ENCODE measurements at regions not wholly inside any gene's neighbourhood (a gene's known extent, or its start where the extent isn't known, plus 50 kb on each side); places are given as distances from the start of the nearest gene placed in this dataset.
A peak's percentile ranks its signal among the peaks of the same experiment; 100 is the strongest.

DNA sequence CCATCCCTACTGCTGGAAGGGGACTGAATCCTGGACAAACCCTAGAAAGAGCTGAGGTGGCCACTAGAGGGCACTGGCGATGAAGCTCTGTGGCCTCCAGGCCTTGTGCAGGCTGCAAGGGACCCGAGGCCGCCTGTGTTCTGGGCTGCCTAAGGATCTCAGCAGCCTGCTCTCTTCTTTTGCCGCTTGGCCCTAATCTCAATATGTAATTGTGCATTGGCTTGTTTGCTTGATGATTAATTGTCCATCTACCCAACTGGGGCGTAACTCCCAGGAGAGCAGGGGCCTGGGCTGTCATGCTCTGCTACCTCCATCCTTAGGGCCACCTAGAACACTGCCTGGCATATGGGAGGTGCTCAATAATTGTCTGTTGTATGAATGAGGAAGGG is 73.8 kb downstream of the SYNE3 start:
- no TSS peak for BruUV-seq (replicated peaks)
- DNase-seq (ENCODE audit: low spot score) (peak; percentile 66), FAIRE-seq (peak; percentile 67), ATAC-seq (peak; percentile 90)
- H3K9me3 ChIP-seq (ENCODE audit: low read length) = no peaks in the 10 kb centered on the region
- ChIA-PET CTCF (ENCODE audit: low intra/inter-chr PET ratio, low total read pairs) (interaction anchor here (0.9 to 3.3 kb wide), 5 partner anchors 9 to 118 kb away, joined by 3 to 18 read pairs (median 5); no protein-coding TSS in a partner anchor), POLR2A (interaction anchor here (1.1 to 6.6 kb wide), 7 partner anchors 10 to 108 kb away, joined by 3 to 104 read pairs (median 6); partner anchors contain the start of gene GLRX5)
- no peak overlapping the region for H3K4me2 ChIP-seq (ENCODE audit: low read depth, low read length)
- H3K4me1 ChIP-seq (ENCODE audit: insufficient read depth, low read length) = peaks cover 45% of the 10 kb centered on the region
- no peaks in the 10 kb centered on the region for H3K79me2 ChIP-seq (ENCODE audit: insufficient read depth, low read length)
- in situ Hi-C loops (cut with HindIII; ENCODE audit: extremely low pct_ligation_motif_present, low pct_unique_long_range_greater_than_20kb) = loop anchor here (5.0 kb wide), 1 partner anchor 90 kb away; no protein-coding TSS in a partner anchor
- 31% methylated on average over 2 of the region's 5 CpGs for WGBS (ENCODE audit: low lambda C conversion rate)
- peak overlapping the region; percentile 80 for H3K27ac ChIP-seq (ENCODE audit: extremely low read length, insufficient read depth, low read length)
- no peak overlapping the region for H2AFZ ChIP-seq (ENCODE audit: low read length)
- no peak overlapping the region for H3K9ac ChIP-seq (ENCODE audit: insufficient read depth, low read depth, low read length)
- H3K27me3 ChIP-seq (ENCODE audit: control insufficient read depth in 1 of 2, insufficient read depth in 2 of 2, low read length in 2 of 2) = no peaks in the 10 kb centered on the region
- H4K20me1 ChIP-seq (ENCODE audit: insufficient read depth, low read length) = no peaks in the 10 kb centered on the region
- H3K36me3 ChIP-seq (replicated peaks in 1 of 2; ENCODE audit: control insufficient read depth in 1 of 2, insufficient read depth in 2 of 2, low read length in 2 of 2) = peaks cover 0 to 14% of the 10 kb centered on the region in 2 experiments; a peak in 2 of 5 replicates
- H3K4me3 ChIP-seq (replicated peaks in 1 of 3; ENCODE audit: insufficient read depth in 1 of 3, low read depth in 2 of 3, low read length in 3 of 3) = no peak overlapping the region
- intact Hi-C loops (cut with micrococcal nuclease; ENCODE audit: unreplicated experiment) = loop anchor here (1.0 kb wide), 1 partner anchor 85 kb away; no protein-coding TSS in a partner anchor
- no peak for TF ChIP-seq ISL2 (CRISPR knock-in tag; IDR thresholded peaks at IDR 0.05)
- TF ChIP-seq, protein P1, sequence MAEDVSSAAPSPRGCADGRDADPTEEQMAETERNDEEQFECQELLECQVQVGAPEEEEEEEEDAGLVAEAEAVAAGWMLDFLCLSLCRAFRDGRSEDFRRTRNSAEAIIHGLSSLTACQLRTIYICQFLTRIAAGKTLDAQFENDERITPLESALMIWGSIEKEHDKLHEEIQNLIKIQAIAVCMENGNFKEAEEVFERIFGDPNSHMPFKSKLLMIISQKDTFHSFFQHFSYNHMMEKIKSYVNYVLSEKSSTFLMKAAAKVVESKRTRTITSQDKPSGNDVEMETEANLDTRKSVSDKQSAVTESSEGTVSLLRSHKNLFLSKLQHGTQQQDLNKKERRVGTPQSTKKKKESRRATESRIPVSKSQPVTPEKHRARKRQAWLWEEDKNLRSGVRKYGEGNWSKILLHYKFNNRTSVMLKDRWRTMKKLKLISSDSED (CRISPR knock-in tag; IDR thresholded peaks at IDR 0.05) = no peak
- TF ChIP-seq, protein P2, sequence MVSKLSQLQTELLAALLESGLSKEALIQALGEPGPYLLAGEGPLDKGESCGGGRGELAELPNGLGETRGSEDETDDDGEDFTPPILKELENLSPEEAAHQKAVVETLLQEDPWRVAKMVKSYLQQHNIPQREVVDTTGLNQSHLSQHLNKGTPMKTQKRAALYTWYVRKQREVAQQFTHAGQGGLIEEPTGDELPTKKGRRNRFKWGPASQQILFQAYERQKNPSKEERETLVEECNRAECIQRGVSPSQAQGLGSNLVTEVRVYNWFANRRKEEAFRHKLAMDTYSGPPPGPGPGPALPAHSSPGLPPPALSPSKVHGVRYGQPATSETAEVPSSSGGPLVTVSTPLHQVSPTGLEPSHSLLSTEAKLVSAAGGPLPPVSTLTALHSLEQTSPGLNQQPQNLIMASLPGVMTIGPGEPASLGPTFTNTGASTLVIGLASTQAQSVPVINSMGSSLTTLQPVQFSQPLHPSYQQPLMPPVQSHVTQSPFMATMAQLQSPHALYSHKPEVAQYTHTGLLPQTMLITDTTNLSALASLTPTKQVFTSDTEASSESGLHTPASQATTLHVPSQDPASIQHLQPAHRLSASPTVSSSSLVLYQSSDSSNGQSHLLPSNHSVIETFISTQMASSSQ (IDR thresholded peaks at IDR 0.05; ENCODE audit: low read depth) = no peak
- TF ChIP-seq, protein P2 (CRISPR knock-in tag; IDR thresholded peaks at IDR 0.05; ENCODE audit: borderline replicate concordance) = no peak
- no peak for TF ChIP-seq ZNF772 (CRISPR knock-in tag; IDR thresholded peaks at IDR 0.05)
- TF ChIP-seq GABPB1 (CRISPR knock-in tag; IDR thresholded peaks at IDR 0.05) = peak; percentile 20; the same call in 1 of the 2 replicates
- 0 out of 2 replicates have a peak, but pooled peaks have one; percentile 16 for TF ChIP-seq ZBTB21 (CRISPR knock-in tag; IDR thresholded peaks at IDR 0.05)
- peak; percentile 23; the same call in 1 of the 2 replicates for TF ChIP-seq ZNF331 (CRISPR knock-in tag; IDR thresholded peaks at IDR 0.05)
- TF ChIP-seq SIX1 (CRISPR knock-in tag; IDR thresholded peaks at IDR 0.05; ENCODE audit: borderline replicate concordance) = no peak
- TF ChIP-seq, protein P3, sequence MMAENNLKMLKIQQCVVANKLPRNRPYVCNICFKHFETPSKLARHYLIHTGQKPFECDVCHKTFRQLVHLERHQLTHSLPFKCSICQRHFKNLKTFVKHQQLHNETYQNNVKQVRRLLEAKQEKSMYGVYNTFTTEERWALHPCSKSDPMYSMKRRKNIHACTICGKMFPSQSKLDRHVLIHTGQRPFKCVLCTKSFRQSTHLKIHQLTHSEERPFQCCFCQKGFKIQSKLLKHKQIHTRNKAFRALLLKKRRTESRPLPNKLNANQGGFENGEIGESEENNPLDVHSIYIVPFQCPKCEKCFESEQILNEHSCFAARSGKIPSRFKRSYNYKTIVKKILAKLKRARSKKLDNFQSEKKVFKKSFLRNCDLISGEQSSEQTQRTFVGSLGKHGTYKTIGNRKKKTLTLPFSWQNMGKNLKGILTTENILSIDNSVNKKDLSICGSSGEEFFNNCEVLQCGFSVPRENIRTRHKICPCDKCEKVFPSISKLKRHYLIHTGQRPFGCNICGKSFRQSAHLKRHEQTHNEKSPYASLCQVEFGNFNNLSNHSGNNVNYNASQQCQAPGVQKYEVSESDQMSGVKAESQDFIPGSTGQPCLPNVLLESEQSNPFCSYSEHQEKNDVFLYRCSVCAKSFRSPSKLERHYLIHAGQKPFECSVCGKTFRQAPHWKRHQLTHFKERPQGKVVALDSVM (CRISPR knock-in tag; IDR thresholded peaks at IDR 0.05) = no peak
- peak; percentile 54 for TF ChIP-seq GATAD2A (CRISPR knock-in tag; IDR thresholded peaks at IDR 0.05)
- no peak for TF ChIP-seq ZNF546 (CRISPR knock-in tag; conservative IDR thresholded peaks at IDR 0.05)
- TF ChIP-seq ATF7-NPFF (CRISPR knock-in tag; IDR thresholded peaks at IDR 0.05; ENCODE audit: low read depth) = no peak
- no peak for TF ChIP-seq CENPX (CRISPR knock-in tag; IDR thresholded peaks at IDR 0.05)
- no peak for TF ChIP-seq ZNF382 (CRISPR knock-in tag; IDR thresholded peaks at IDR 0.05; ENCODE audit: borderline replicate concordance)
- no peak for TF ChIP-seq FOXA3 (CRISPR knock-in tag; IDR thresholded peaks at IDR 0.05)
- TF ChIP-seq TSC22D2 (CRISPR knock-in tag; IDR thresholded peaks at IDR 0.05; ENCODE audit: borderline replicate concordance) = no peak
- TF ChIP-seq SETDB1 (CRISPR knock-in tag; IDR thresholded peaks at IDR 0.05; ENCODE audit: borderline replicate concordance) = no peak
- no peak for TF ChIP-seq KMT2B (CRISPR knock-in tag; IDR thresholded peaks at IDR 0.05)
- no peak for TF ChIP-seq ZMYM3 (CRISPR knock-in tag; IDR thresholded peaks at IDR 0.05)

All from HepG2 (cell line).